Esophagus squamous epithelium (tissue), 4 donors: ENCODE measurements at regions not wholly inside any gene's neighbourhood (a gene's known extent, or its start where the extent isn't known, plus 50 kb on each side); places are given as distances from the start of the nearest gene placed in this dataset.

ENCODE experiments used
- CTCF ChIP-seq, 6 experiments: fragments of 450-650 bp in 4 of 6; fragments of 200-600 bp in 2 of 6; sonication (generic) in 2 of 6; IDR thresholded peaks; one replicate each; pipeline ENCODE4 v1.5.1; 2016 to 2019; ENCODE audit warnings: antibody characterized with exemption in 6 of 6, mild to moderate bottlenecking in 4 of 6, moderate library complexity in 4 of 6
- POLR2A ChIP-seq, 4 donors: fragments of 450-650 bp; IDR thresholded peaks; one replicate each; pipeline ENCODE4 v1.6.1; 2017; ENCODE audit warnings: antibody characterized with exemption in 4 of 4, mild to moderate bottlenecking in 4 of 4, moderate library complexity in 3 of 4

- TF ChIP-seq POLR2A (IDR thresholded peaks at IDR 0.05) = no peak
- no peak for TF ChIP-seq CTCF (IDR thresholded peaks at IDR 0.05)
These were observed 53.4 kb upstream of the CCND1 start for GRCh38 chr11:69587454-69588090.
